ENCODE measurements at regions not wholly inside any gene's neighbourhood (a gene's known extent, or its start where the extent isn't known, plus 50 kb on each side); places are given as distances from the start of the nearest gene placed in this dataset.

DNA sequence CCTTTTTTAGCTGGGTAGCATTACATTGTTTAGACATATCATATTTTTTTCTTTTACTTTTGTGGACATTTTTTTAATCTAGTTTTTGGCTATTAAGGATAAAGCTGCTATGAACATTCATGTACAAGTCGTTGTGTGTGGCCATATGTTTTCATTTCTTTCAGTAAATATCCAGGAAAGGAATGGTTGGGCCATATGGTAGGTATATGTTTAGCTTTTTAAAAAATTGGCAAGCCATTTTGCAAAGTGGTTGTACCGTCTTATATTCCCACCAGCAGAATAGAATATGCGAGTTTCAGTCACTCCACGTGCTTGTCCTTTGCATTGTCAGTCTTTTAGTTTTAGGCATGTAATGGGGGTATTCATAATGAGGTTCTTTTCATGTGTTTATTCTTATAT is 106.3 kb upstream of the NOX3 start:
- ChIA-PET POLR2A (no interaction called here), CTCF (no interaction called here)
- no peak overlapping the region for H3K4me3 ChIP-seq (ENCODE audit: low read depth, low read length)
- DNase-seq (ENCODE audit: low read depth, low spot score), result no peak
- TF ChIP-seq CTCF (IDR thresholded peaks at IDR 0.05; ENCODE audit: insufficient read depth, low read length, missing control alignments), result no peak

GRCh38 chr6:155561257-155561965 is 105.8 kb upstream of the NOX3 start:
- no peak for TF ChIP-seq CTCF (IDR thresholded peaks at IDR 0.05; ENCODE audit: insufficient read depth, low read length, missing control alignments)
- ChIA-PET POLR2A (no interaction called here), CTCF (no interaction called here)
- no peak overlapping the region for H3K4me3 ChIP-seq (ENCODE audit: low read depth, low read length)
- DNase-seq (ENCODE audit: low read depth, low spot score), result no peak

- DNase-seq (ENCODE audit: low read depth, low spot score), result no peak
- POLR2A ChIA-PET, result no interaction called here
- no peak overlapping the region for H3K4me3 ChIP-seq (ENCODE audit: low read depth, low read length)
- no peak for TF ChIP-seq CTCF (IDR thresholded peaks at IDR 0.05; ENCODE audit: insufficient read depth, low read length, missing control alignments)
- CTCF ChIA-PET, result interaction anchor here (0.9 to 1.0 kb wide), 2 partner anchors 210 to 222 kb away, joined by 3 read pairs; no protein-coding TSS in a partner anchor
Measured at GRCh38 chr6:155549928-155550327, 94.3 kb upstream of the NOX3 start.

- CTCF ChIA-PET, result interaction anchor here (1.0 kb wide), 1 partner anchor 221 kb away, joined by 3 read pairs; no protein-coding TSS in a partner anchor
Measured at GRCh38 chr6:155549028-155549798, 93.6 kb upstream of the NOX3 start.

DNA sequence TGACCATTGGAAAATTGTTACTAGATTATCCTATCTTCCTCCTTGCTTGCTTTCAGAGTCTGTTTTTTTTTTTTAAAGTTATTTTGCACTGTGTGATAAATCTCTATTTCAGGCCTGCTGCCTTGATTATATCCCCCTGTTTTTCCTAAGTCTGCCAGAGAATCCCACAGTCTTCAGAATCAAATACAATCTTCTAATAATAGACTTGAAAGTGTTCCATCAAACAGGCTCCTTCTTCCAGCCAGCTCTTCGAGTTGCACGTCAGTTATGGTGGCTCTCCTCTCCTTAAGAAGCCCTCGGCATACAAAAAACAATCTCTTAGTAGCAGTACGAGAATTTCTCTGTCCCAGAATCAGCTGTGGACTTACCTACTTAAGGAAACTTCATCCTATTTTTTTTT is 92.9 kb upstream of the NOX3 start:
- no peak overlapping the region for H3K4me3 ChIP-seq (ENCODE audit: low read depth, low read length)
- CTCF ChIA-PET, result no interaction called here
- DNase-seq (ENCODE audit: low read depth, low spot score), result no peak
- TF ChIP-seq CTCF (IDR thresholded peaks at IDR 0.05; ENCODE audit: insufficient read depth, low read length, missing control alignments), result no peak
- POLR2A ChIA-PET, result no interaction called here

More at GRCh38 chr6:155549028-155549798, 93.6 kb upstream of the NOX3 start:
- POLR2A ChIA-PET, result no interaction called here
- H3K4me3 ChIP-seq (ENCODE audit: low read depth, low read length), result no peak overlapping the region
- no peak for DNase-seq (ENCODE audit: low read depth, low spot score)
- TF ChIP-seq CTCF (IDR thresholded peaks at IDR 0.05; ENCODE audit: insufficient read depth, low read length, missing control alignments), result no peak

DNA sequence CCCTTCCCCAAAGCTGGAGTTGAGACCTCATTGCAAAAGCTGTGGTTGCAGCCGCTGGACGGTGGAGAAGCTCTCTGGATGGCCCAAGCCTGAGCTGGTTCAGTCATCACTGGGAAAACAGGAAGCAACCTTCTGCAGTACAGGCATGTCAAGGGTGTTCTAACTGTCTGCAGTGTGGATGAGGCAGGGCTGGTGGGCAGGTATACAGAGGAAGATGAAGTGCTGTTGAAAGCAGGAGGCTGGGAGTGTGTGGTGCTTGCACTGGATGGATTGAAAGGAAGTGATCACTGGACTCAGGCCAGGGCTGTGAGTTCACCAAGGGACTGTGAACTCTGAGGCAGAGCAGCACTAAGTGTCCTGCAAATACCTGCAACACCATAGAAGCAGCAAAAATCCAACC is 89.0 kb upstream of the NOX3 start:
- ChIA-PET CTCF (interaction anchor here (1.0 kb wide), 1 partner anchor 204 kb away, joined by 3 read pairs; no protein-coding TSS in a partner anchor), POLR2A (no interaction called here)

More for the DNA sequence above, 89.0 kb upstream of the NOX3 start:
- H3K4me3 ChIP-seq (ENCODE audit: low read depth, low read length), result no peak overlapping the region
- no peak for DNase-seq (ENCODE audit: low read depth, low spot score)
- no peak for TF ChIP-seq CTCF (IDR thresholded peaks at IDR 0.05; ENCODE audit: insufficient read depth, low read length, missing control alignments)
